ENCODE measurements at regions not wholly inside any gene's neighbourhood (a gene's known extent, or its start where the extent isn't known, plus 50 kb on each side); places are given as distances from the start of the nearest gene placed in this dataset.
A peak's percentile ranks its signal among the peaks of the same experiment; 100 is the strongest.

GRCh38 chr3:42035816-42036482, 55.2 kb upstream of the TRAK1 start:
- intact Hi-C loops (cut with micrococcal nuclease), result no loop called here
- CTCF ChIA-PET, result interaction anchor here (1.4 to 1.7 kb wide), 2 partner anchors 9 to 11 kb away, joined by 4 to 5 read pairs; no protein-coding TSS in a partner anchor
- Histone ChIP-seq H3K27ac (ENCODE audit: low read length in 2 of 2) (peak overlapping the region; percentile 0 to 49), H3K4me1 (ENCODE audit: control insufficient read depth in 2 of 2, insufficient read depth in 2 of 2, low read length in 2 of 2) (peaks cover 55 to 84% of the 10 kb centered on the region in 2 donors), H3K9ac (ENCODE audit: low read length) (no peak overlapping the region), H4K20me1 (ENCODE audit: control insufficient read depth, insufficient read depth, low read length, poor library complexity, severe bottlenecking) (peaks cover 77% of the 10 kb centered on the region), H3K4me3 (ENCODE audit: control extremely low read depth in 1 of 5, extremely low read depth in 1 of 5, insufficient read depth in 1 of 5, low read depth in 2 of 5, low read length in 4 of 5) (no peak overlapping the region), H3K4me2 (replicated peaks; ENCODE audit: low read depth, low read length, poor library complexity, severe bottlenecking) (peak overlapping the region; percentile 57), H2AFZ (ENCODE audit: insufficient read depth, low read depth, low read length, poor library complexity, severe bottlenecking) (no peak overlapping the region), H3K79me2 (ENCODE audit: control insufficient read depth, insufficient read depth, low read length) (peaks cover 94% of the 10 kb centered on the region), H3K27me3 (replicated peaks in 1 of 4; ENCODE audit: control extremely low read depth in 1 of 4, control insufficient read depth in 3 of 4, insufficient read depth in 4 of 4, low read length in 3 of 4) (no peaks in the 10 kb centered on the region), H3K36me3 (replicated peaks in 1 of 2; ENCODE audit: control extremely low read depth in 1 of 2, control insufficient read depth in 1 of 2, extremely low read depth in 1 of 2, insufficient read depth in 2 of 2, low read length in 1 of 2) (peaks cover 0 to 27% of the 10 kb centered on the region in 2 experiments), H3K9me3 (ENCODE audit: control extremely low read depth in 1 of 3, control insufficient read depth in 2 of 3, insufficient read depth in 1 of 3, low read length in 2 of 3) (peaks cover 0 to 6% (median 3%) of the 10 kb centered on the region in 3 donors)
- H3K27ac Mint-ChIP-seq, result peak overlapping the region; percentile 94
- no peaks in the 10 kb centered on the region for H3K9me3 Mint-ChIP-seq (ENCODE audit: insufficient read depth)
- H3K27me3 Mint-ChIP-seq, result no peaks in the 10 kb centered on the region
- no peak for ATAC-seq (ENCODE audit: low read depth)
- 79% methylated on average over 3 of the region's 4 CpGs for WGBS (ENCODE audit: insufficient coverage)
- peak overlapping the region; percentile 73 for H3K4me3 Mint-ChIP-seq
- DNase-seq, result no peak
- peaks cover 81% of the 10 kb centered on the region for H3K4me1 Mint-ChIP-seq
- TF ChIP-seq EZH2 (IDR thresholded peaks at IDR 0.05; ENCODE audit: borderline replicate concordance, insufficient read depth, low read depth, low read length, poor library complexity, severe bottlenecking) (no peak), CTCF (IDR thresholded peaks at IDR 0.05) (no peak)
- POLR2A ChIA-PET, result interaction anchor here (0.6 to 1.9 kb wide), 3 partner anchors 13 to 74 kb away, joined by 3 to 4 read pairs (median 4); partner anchors contain the start of gene ULK4

GRCh38 chr3:42035007-42035406, 56.1 kb upstream of the TRAK1 start:
- ChIA-PET POLR2A (no interaction called here), CTCF (interaction anchor here (1.7 kb wide), 1 partner anchor 10 kb away, joined by 4 read pairs; no protein-coding TSS in a partner anchor)
- Histone ChIP-seq H3K9ac (ENCODE audit: low read length) (no peak overlapping the region), H3K9me3 (ENCODE audit: control extremely low read depth in 1 of 3, control insufficient read depth in 2 of 3, insufficient read depth in 1 of 3, low read length in 2 of 3) (no peaks in the 10 kb centered on the region), H3K4me3 (ENCODE audit: control extremely low read depth in 1 of 5, extremely low read depth in 1 of 5, insufficient read depth in 1 of 5, low read depth in 2 of 5, low read length in 4 of 5) (no peak overlapping the region), H3K36me3 (replicated peaks in 1 of 2; ENCODE audit: control extremely low read depth in 1 of 2, control insufficient read depth in 1 of 2, extremely low read depth in 1 of 2, insufficient read depth in 2 of 2, low read length in 1 of 2) (peaks cover 0 to 27% of the 10 kb centered on the region in 2 experiments), H2AFZ (ENCODE audit: insufficient read depth, low read depth, low read length, poor library complexity, severe bottlenecking) (no peak overlapping the region), H4K20me1 (ENCODE audit: control insufficient read depth, insufficient read depth, low read length, poor library complexity, severe bottlenecking) (peaks cover 71% of the 10 kb centered on the region), H3K27me3 (replicated peaks in 1 of 4; ENCODE audit: control extremely low read depth in 1 of 4, control insufficient read depth in 3 of 4, insufficient read depth in 4 of 4, low read length in 3 of 4) (no peaks in the 10 kb centered on the region), H3K79me2 (ENCODE audit: control insufficient read depth, insufficient read depth, low read length) (peaks cover 93% of the 10 kb centered on the region), H3K27ac (ENCODE audit: low read length in 2 of 2) (peak overlapping the region in 1 of 2 donors; percentile 27), H3K4me1 (ENCODE audit: control insufficient read depth in 2 of 2, insufficient read depth in 2 of 2, low read length in 2 of 2) (peaks cover 45 to 76% of the 10 kb centered on the region in 2 donors), H3K4me2 (replicated peaks; ENCODE audit: low read depth, low read length, poor library complexity, severe bottlenecking) (no peak overlapping the region)
- DNase-seq (no peak), ATAC-seq (ENCODE audit: low read depth) (no peak)
- Mint-ChIP-seq H3K27me3 (no peaks in the 10 kb centered on the region), H3K4me3 (no peak overlapping the region), H3K9me3 (ENCODE audit: insufficient read depth) (no peaks in the 10 kb centered on the region), H3K27ac (peak overlapping the region; percentile 94), H3K4me1 (peaks cover 77% of the 10 kb centered on the region)
- 100% methylated on average over 3 of the region's 3 CpGs for WGBS (ENCODE audit: insufficient coverage)
- intact Hi-C loops (cut with micrococcal nuclease), result no loop called here
- TF ChIP-seq EZH2 (IDR thresholded peaks at IDR 0.05; ENCODE audit: borderline replicate concordance, insufficient read depth, low read depth, low read length, poor library complexity, severe bottlenecking) (no peak), CTCF (IDR thresholded peaks at IDR 0.05) (no peak)
